ENCODE measurements at regions not wholly inside any gene's neighbourhood (a gene's known extent, or its start where the extent isn't known, plus 50 kb on each side); places are given as distances from the start of the nearest gene placed in this dataset.
"Not testable (repeated sequence)": the region's sequence is repeated elsewhere in the genome, so short reads cannot be mapped to it uniquely, and the experiment has no call there.

DNA sequence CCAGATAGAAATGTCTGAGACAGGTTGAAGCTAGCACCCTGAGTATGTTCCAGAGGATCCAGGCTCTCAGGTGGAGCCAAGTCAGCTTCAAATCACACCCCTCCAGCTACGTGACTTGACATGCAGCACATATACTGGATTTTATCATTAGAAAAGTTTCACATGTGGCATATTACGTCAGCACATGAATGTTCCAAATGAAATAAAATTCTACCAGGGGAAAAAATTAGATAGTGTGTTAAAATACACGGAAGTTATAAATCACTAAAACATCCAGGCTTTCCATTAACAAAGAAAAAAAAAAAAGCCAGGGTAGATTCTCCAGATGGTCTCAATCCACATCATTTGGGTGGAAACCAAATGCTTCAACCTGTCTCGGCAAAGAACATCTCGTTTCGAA, 251.6 kb downstream of the MPDZ start:
- H3K36me3 ChIP-seq (ENCODE audit: control insufficient read depth, insufficient read depth, low read length) = no peaks in the 10 kb centered on the region
- no peak overlapping the region for H3K4me3 ChIP-seq (ENCODE audit: low read depth, low read length)
- no peak overlapping the region for H3K27ac ChIP-seq (ENCODE audit: low read depth, low read length)
- H3K9me3 ChIP-seq (ENCODE audit: control insufficient read depth, insufficient read depth, low read length) = no peaks in the 10 kb centered on the region
- no peaks in the 10 kb centered on the region for H3K27me3 ChIP-seq (ENCODE audit: control insufficient read depth, insufficient read depth, low read length)
- no peaks in the 10 kb centered on the region for H3K4me1 ChIP-seq (ENCODE audit: control insufficient read depth, insufficient read depth, low read length)
- H3K9ac ChIP-seq (ENCODE audit: low read depth, low read length) = no peak overlapping the region

DNA sequence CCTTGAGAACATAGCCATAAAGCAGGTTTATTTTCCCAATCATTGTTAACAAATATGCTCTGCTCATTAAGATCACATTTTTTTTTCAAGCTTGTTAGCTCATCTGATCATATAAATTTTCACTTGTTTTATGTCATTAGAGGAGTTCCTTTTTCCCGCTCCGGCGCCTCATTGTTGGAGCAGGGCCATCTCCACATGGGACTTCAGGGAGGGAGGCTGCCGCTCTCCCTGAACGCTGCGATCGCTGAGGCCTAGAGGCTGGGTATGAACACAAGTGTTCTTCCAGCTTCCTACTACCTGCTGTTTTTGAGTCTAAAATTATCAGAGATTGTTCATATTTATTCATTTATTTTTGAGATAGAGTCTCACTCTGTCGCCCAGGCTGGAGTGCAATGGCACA, 246.9 kb downstream of the MPDZ start:
- Histone ChIP-seq H3K27ac (ENCODE audit: low read depth, low read length) (no peak overlapping the region), H3K36me3 (ENCODE audit: control insufficient read depth, insufficient read depth, low read length) (no peaks in the 10 kb centered on the region), H3K27me3 (ENCODE audit: control insufficient read depth, insufficient read depth, low read length) (no peaks in the 10 kb centered on the region), H3K4me3 (ENCODE audit: low read depth, low read length) (no peak overlapping the region), H3K4me1 (ENCODE audit: control insufficient read depth, insufficient read depth, low read length) (no peaks in the 10 kb centered on the region), H3K9me3 (ENCODE audit: control insufficient read depth, insufficient read depth, low read length) (no peaks in the 10 kb centered on the region), H3K9ac (ENCODE audit: low read depth, low read length) (no peak overlapping the region)

DNA sequence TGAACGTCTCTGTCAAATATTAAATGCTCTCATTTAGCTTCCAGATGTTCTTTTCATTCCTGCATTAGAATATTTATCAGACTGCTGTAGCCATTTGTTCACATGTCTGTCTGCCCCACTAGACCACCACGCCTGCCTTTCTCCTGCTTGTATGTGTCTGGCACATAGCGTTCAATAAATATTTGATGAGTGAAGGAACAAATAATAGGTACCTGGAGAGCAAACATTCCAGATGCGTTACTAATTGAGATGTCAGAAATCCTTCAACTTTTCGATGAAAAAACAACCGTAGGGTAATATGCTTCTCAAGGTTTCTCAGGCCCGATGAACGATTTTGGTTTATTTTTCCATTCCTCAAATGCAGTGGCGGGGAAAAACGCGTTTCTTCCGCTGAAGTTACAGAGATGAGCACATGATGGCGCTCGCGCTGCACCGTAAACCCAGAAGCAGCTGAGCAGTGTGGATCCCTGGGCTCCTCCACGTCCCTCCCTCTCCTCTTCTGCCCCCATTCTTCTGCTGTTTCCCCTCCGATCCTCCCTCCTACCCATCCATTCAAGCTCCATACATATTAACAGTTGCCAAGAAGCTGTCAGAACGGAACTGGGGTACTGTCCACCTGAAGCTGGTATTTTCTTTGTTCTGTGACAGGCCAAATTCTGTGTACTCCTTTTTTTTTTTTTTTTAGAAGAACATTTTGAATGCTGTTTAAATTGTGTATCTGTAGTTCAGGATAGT, 245.4 kb downstream of the MPDZ start:
- Histone ChIP-seq H3K4me1 (ENCODE audit: control insufficient read depth, insufficient read depth, low read length) (no peaks in the 10 kb centered on the region), H3K27me3 (ENCODE audit: control insufficient read depth, insufficient read depth, low read length) (no peaks in the 10 kb centered on the region), H3K9me3 (ENCODE audit: control insufficient read depth, insufficient read depth, low read length) (no peaks in the 10 kb centered on the region), H3K27ac (ENCODE audit: low read depth, low read length) (no peak overlapping the region), H3K36me3 (ENCODE audit: control insufficient read depth, insufficient read depth, low read length) (no peaks in the 10 kb centered on the region), H3K9ac (ENCODE audit: low read depth, low read length) (no peak overlapping the region), H3K4me3 (ENCODE audit: low read depth, low read length) (no peak overlapping the region)

- H3K4me3 ChIP-seq (ENCODE audit: low read depth, low read length) = no peak overlapping the region
- no peaks in the 10 kb centered on the region for H3K27me3 ChIP-seq (ENCODE audit: control insufficient read depth, insufficient read depth, low read length)
- H3K9me3 ChIP-seq (ENCODE audit: control insufficient read depth, insufficient read depth, low read length) = no peaks in the 10 kb centered on the region
- H3K4me1 ChIP-seq (ENCODE audit: control insufficient read depth, insufficient read depth, low read length) = no peaks in the 10 kb centered on the region
- H3K9ac ChIP-seq (ENCODE audit: low read depth, low read length) = no peak overlapping the region
- H3K36me3 ChIP-seq (ENCODE audit: control insufficient read depth, insufficient read depth, low read length) = no peaks in the 10 kb centered on the region
- no peak overlapping the region for H3K27ac ChIP-seq (ENCODE audit: low read depth, low read length)
Observed at GRCh38 chr9:13034694-13035002, 244.8 kb downstream of the MPDZ start.

DNA sequence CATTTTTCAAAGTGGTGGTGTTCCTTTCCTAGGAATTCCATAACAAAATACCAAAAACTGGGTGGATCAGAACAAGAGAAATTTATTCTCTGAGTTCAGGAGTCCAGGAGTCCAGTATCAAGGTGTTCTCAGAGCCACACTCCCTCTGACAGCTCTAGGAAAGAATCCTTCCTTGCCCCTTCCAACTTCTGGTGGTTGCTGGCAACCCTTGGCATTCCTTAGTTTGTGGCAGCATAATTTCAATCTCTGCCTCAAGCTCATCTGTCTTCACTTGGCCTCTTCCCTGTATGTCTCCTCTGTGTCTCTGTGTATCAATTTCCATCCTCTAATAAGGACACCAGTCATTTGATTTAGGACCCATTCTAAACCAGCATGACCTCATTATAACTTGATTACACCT, 243.7 kb downstream of the MPDZ start:
- H3K27ac ChIP-seq (ENCODE audit: low read depth, low read length) = no peak overlapping the region
- H3K4me1 ChIP-seq (ENCODE audit: control insufficient read depth, insufficient read depth, low read length) = no peaks in the 10 kb centered on the region
- H3K9me3 ChIP-seq (ENCODE audit: control insufficient read depth, insufficient read depth, low read length) = no peaks in the 10 kb centered on the region
- H3K27me3 ChIP-seq (ENCODE audit: control insufficient read depth, insufficient read depth, low read length) = no peaks in the 10 kb centered on the region
- no peak overlapping the region for H3K9ac ChIP-seq (ENCODE audit: low read depth, low read length)
- no peak overlapping the region for H3K4me3 ChIP-seq (ENCODE audit: low read depth, low read length)
- no peaks in the 10 kb centered on the region for H3K36me3 ChIP-seq (ENCODE audit: control insufficient read depth, insufficient read depth, low read length)

DNA sequence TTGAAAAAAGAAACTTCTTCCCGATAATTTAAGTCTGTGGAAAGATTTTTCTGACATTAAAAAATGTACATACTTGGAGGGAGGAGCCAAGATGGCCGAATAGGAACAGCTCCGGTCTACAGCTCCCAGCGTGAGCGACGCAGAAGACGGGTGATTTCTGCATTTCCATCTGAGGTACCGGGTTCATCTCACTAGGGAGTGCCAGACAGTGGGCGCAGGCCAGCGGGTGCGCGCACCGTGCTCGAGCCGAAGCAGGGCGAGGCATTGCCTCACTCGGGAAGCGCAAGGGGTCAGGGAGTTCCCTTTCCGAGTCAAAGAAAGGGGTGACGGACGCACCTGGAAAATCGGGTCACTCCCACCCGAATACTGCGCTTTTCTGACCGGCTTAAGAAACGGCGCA, 241.7 kb downstream of the MPDZ start:
- H3K36me3 ChIP-seq (ENCODE audit: control insufficient read depth, insufficient read depth, low read length); H3K4me1 ChIP-seq (ENCODE audit: control insufficient read depth, insufficient read depth, low read length); H3K9me3 ChIP-seq (ENCODE audit: control insufficient read depth, insufficient read depth, low read length); H3K27me3 ChIP-seq (ENCODE audit: control insufficient read depth, insufficient read depth, low read length); H3K27ac ChIP-seq (ENCODE audit: low read depth, low read length); H3K4me3 ChIP-seq (ENCODE audit: low read depth, low read length); H3K9ac ChIP-seq (ENCODE audit: low read depth, low read length): not testable (repeated sequence)

- H3K27ac ChIP-seq (ENCODE audit: low read depth, low read length) = no peak overlapping the region
- no peaks in the 10 kb centered on the region for H3K36me3 ChIP-seq (ENCODE audit: control insufficient read depth, insufficient read depth, low read length)
Observed at GRCh38 chr9:13047827-13048587, 231.5 kb downstream of the MPDZ start.

GRCh38 chr9:13049223-13049622, 230.3 kb downstream of the MPDZ start:
- no peak overlapping the region for H3K9ac ChIP-seq (ENCODE audit: low read depth, low read length)
- H3K27me3 ChIP-seq (ENCODE audit: control insufficient read depth, insufficient read depth, low read length) = no peaks in the 10 kb centered on the region
- no peak overlapping the region for H3K4me3 ChIP-seq (ENCODE audit: low read depth, low read length)
- peaks cover 4% of the 10 kb centered on the region; the same call in 1 of the 2 replicates for H3K4me1 ChIP-seq (ENCODE audit: control insufficient read depth, insufficient read depth, low read length)
- no peak overlapping the region for H3K27ac ChIP-seq (ENCODE audit: low read depth, low read length)
- H3K36me3 ChIP-seq (ENCODE audit: control insufficient read depth, insufficient read depth, low read length) = no peaks in the 10 kb centered on the region
- H3K9me3 ChIP-seq (ENCODE audit: control insufficient read depth, insufficient read depth, low read length) = no peaks in the 10 kb centered on the region

More at GRCh38 chr9:13047827-13048587, 231.5 kb downstream of the MPDZ start:
- Histone ChIP-seq H3K4me3 (ENCODE audit: low read depth, low read length) (no peak overlapping the region), H3K9me3 (ENCODE audit: control insufficient read depth, insufficient read depth, low read length) (no peaks in the 10 kb centered on the region), H3K4me1 (ENCODE audit: control insufficient read depth, insufficient read depth, low read length) (peaks cover 4% of the 10 kb centered on the region; the same call in 1 of the 2 replicates), H3K27me3 (ENCODE audit: control insufficient read depth, insufficient read depth, low read length) (no peaks in the 10 kb centered on the region), H3K9ac (ENCODE audit: low read depth, low read length) (no peak overlapping the region)

DNA sequence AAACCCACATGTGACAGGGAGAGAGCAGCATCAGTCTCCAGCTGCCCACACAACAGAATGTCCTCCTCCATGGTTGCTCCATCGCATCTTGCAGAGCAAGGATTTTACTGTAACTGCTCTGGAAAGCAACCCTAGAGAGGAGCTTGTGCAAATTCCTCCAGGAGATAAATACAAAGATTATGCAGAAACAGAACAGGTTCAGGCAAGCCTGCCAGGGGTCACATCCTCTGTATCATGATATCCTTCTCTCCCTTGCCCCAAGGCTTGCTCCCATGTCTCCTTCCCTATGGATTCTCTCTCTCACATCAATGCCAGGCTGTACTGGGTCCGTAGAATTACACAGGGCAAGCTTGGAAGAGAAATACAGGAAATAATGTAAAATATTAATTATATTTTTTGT, 226.0 kb downstream of the MPDZ start:
- H3K4me3 ChIP-seq (ENCODE audit: low read depth, low read length) = no peak overlapping the region
- no peak overlapping the region for H3K27ac ChIP-seq (ENCODE audit: low read depth, low read length)
- no peaks in the 10 kb centered on the region for H3K9me3 ChIP-seq (ENCODE audit: control insufficient read depth, insufficient read depth, low read length)
- no peaks in the 10 kb centered on the region for H3K27me3 ChIP-seq (ENCODE audit: control insufficient read depth, insufficient read depth, low read length)
- H3K36me3 ChIP-seq (ENCODE audit: control insufficient read depth, insufficient read depth, low read length) = no peaks in the 10 kb centered on the region
- peaks cover 4% of the 10 kb centered on the region; the same call in 1 of the 2 replicates for H3K4me1 ChIP-seq (ENCODE audit: control insufficient read depth, insufficient read depth, low read length)
- no peak overlapping the region for H3K9ac ChIP-seq (ENCODE audit: low read depth, low read length)

- Histone ChIP-seq H3K9me3 (ENCODE audit: control insufficient read depth, insufficient read depth, low read length) (no peaks in the 10 kb centered on the region), H3K9ac (ENCODE audit: low read depth, low read length) (no peak overlapping the region), H3K27me3 (ENCODE audit: control insufficient read depth, insufficient read depth, low read length) (no peaks in the 10 kb centered on the region), H3K4me1 (ENCODE audit: control insufficient read depth, insufficient read depth, low read length) (peaks cover under 1% of the 10 kb centered on the region; the same call in 1 of the 2 replicates), H3K27ac (ENCODE audit: low read depth, low read length) (no peak overlapping the region), H3K36me3 (ENCODE audit: control insufficient read depth, insufficient read depth, low read length) (no peaks in the 10 kb centered on the region), H3K4me3 (ENCODE audit: low read depth, low read length) (no peak overlapping the region)
Observed at GRCh38 chr9:13054389-13054788, 225.1 kb downstream of the MPDZ start.
